HepG2 (cell line): ENCODE measurements at regions not wholly inside any gene's neighbourhood (a gene's known extent, or its start where the extent isn't known, plus 50 kb on each side); places are given as distances from the start of the nearest gene placed in this dataset.

Experiments
- ATAC-seq: fragments of 200-7000 bp; cut with Tn5 transposase; 3 replicates; pipeline ENCODE4 v1.9.1; 2020; ENCODE audit warnings: mild to moderate bottlenecking, moderate library complexity
- BruUV-seq: library from RNA; stranded (reverse); fragments of 400-500 nt; replicated peaks from 2 replicates; lab custom pipeline; 2021; lab: Mats Ljungman, UMichigan
- CTCF ChIA-PET: fragments of 300-600 bp; formaldehyde crosslinking; extraction: SDS; loops from one replicate; lab custom pipeline; 2021; ENCODE audit warnings: low total read pairs, inconsistent platforms, low intra/inter-chr PET ratio; lab: Yijun Ruan, JAX
- POLR2A ChIA-PET: fragments of 350-600 bp; sonication (Branson Sonifier 250); formaldehyde crosslinking; loops from one replicate; lab custom pipeline; 2020; ENCODE audit warnings: antibody characterized with exemption, inconsistent platforms; lab: Yijun Ruan, JAX
- DNase-seq: peaks from one replicate; pipeline ENCODE4 v3.0.0-alpha.2; 2015; ENCODE audit warnings: low spot score
- FAIRE-seq: peaks from 3 replicates; lab custom pipeline; 2011; peaks lifted over from hg19 to GRCh38; lab: Jason Lieb, UNC
- H2AFZ ChIP-seq: one replicate; pipeline ENCODE4 v1.6.1; 2011; ENCODE audit warnings: low read length, inconsistent platforms
- H3K27ac ChIP-seq: fragments of 300-600 bp; 3 replicates; pipeline ENCODE4 v1.8.0; 2011; ENCODE audit warnings: mixed run types, mild to moderate bottlenecking, mixed read lengths, low read length, inconsistent platforms; ENCODE audit not compliant: insufficient read depth; ENCODE audit errors: extremely low read length
- H3K27me3 ChIP-seq, 2 experiments: fragments of 200-600 bp in 1 of 2; 2 replicates in 1 of 2; 3 replicates in 1 of 2; pipeline versions ENCODE4 v1.6.0 to v1.8.0; 2011; ENCODE audit warnings: low read length in 2 of 2, mild to moderate bottlenecking in 2 of 2, moderate library complexity in 2 of 2, inconsistent platforms in 1 of 2; ENCODE audit not compliant: insufficient read depth in 2 of 2, control insufficient read depth in 1 of 2
- H3K36me3 ChIP-seq, 2 experiments: fragments of 200-600 bp in 1 of 2; replicated peaks in 1 of 2; 2 replicates in 1 of 2; 3 replicates in 1 of 2; pipeline versions ENCODE4 v1.5.1 to v1.8.0; 2011; ENCODE audit warnings: low read length in 2 of 2, inconsistent platforms in 1 of 2; ENCODE audit not compliant: insufficient read depth in 2 of 2, control insufficient read depth in 1 of 2
- H3K4me1 ChIP-seq: 2 replicates; pipeline ENCODE4 v1.5.1; 2012; ENCODE audit warnings: low read length, inconsistent platforms; ENCODE audit not compliant: insufficient read depth
- H3K4me2 ChIP-seq: 2 replicates; pipeline ENCODE4 v1.6.0; 2011; ENCODE audit warnings: low read depth, low read length, inconsistent platforms
- H3K4me3 ChIP-seq, 3 experiments: fragments of 200-600 bp in 1 of 3; sonication (generic), shearing (Covaris generic) in 1 of 3; replicated peaks in 1 of 3; 2 replicates each; pipeline ENCODE4 v1.5.1; 2011 to 2016; ENCODE audit warnings: low read length in 3 of 3, inconsistent platforms in 2 of 3, low read depth in 2 of 3, mild to moderate bottlenecking in 2 of 3, control low read depth in 1 of 3, mixed read lengths in 1 of 3; ENCODE audit not compliant: insufficient read depth in 1 of 3
- H3K79me2 ChIP-seq: one replicate; pipeline ENCODE4 v1.6.1; 2011; ENCODE audit warnings: low read length, inconsistent platforms; ENCODE audit not compliant: insufficient read depth
- H3K9ac ChIP-seq: 2 replicates; pipeline ENCODE4 v1.6.0; 2011; ENCODE audit warnings: mild to moderate bottlenecking, low read depth, low read length, inconsistent platforms; ENCODE audit not compliant: insufficient read depth
- H3K9me3 ChIP-seq: 2 replicates; pipeline ENCODE4 v1.5.1; 2012; ENCODE audit warnings: mild to moderate bottlenecking, low read length
- H4K20me1 ChIP-seq: 2 replicates; pipeline ENCODE4 v1.6.0; 2011; ENCODE audit warnings: inconsistent platforms, mild to moderate bottlenecking, low read length, moderate library complexity; ENCODE audit not compliant: insufficient read depth
- BRF2 ChIP-seq: sonication (generic); formaldehyde crosslinking; IDR thresholded peaks from 2 replicates; pipeline ENCODE4 v1.8.1; 2022; ENCODE audit warnings: mild to moderate bottlenecking, missing genetic modification reagents
- MNT ChIP-seq: fragments of 450-650 bp; IDR thresholded peaks from 2 replicates; pipeline ENCODE4 v1.6.1; 2016
- PAWR ChIP-seq: sonication (generic); formaldehyde crosslinking; IDR thresholded peaks from 2 replicates; pipeline ENCODE4 v1.4.0; 2020; ENCODE audit warnings: missing genetic modification reagents, mild to moderate bottlenecking, borderline replicate concordance
- ZMYM4 ChIP-seq: sonication (generic); formaldehyde crosslinking; IDR thresholded peaks from 2 replicates; pipeline ENCODE4 v1.8.1; 2023; ENCODE audit warnings: mild to moderate bottlenecking, missing genetic modification reagents
- ZNF142 ChIP-seq: sonication (generic); formaldehyde crosslinking; IDR thresholded peaks from 2 replicates; pipeline ENCODE4 v1.4.0; 2020; ENCODE audit warnings: missing genetic modification reagents
- ZNF251 ChIP-seq: sonication (generic); formaldehyde crosslinking; IDR thresholded peaks from 2 replicates; pipeline ENCODE4 v1.9.0; 2021; ENCODE audit warnings: mild to moderate bottlenecking, missing genetic modification reagents
- ZNF639 ChIP-seq: conservative IDR thresholded peaks from 2 replicates; pipeline ENCODE4 v1.6.1; 2018; ENCODE audit warnings: missing genetic modification reagents
- WGBS: methylation state at CpG from one replicate; pipeline ENCODE4 v1.1.6; 2017; ENCODE audit warnings: low lambda C conversion rate; 5-methylcytosine and 5-hydroxymethylcytosine counted together
- in situ Hi-C: cut with HindIII; loops from 2 replicates; pipeline ENCODE4 v1.10.0; 2017; ENCODE audit warnings: low pct_unique_long_range_greater_than_20kb; ENCODE audit not compliant: extremely low pct_ligation_motif_present
- intact Hi-C: fragments of 100-400 bp; cut with micrococcal nuclease; formaldehyde crosslinking; loops from one replicate; pipeline ENCODE4 v1.10.0; 2022; ENCODE audit not compliant: unreplicated experiment

- TF ChIP-seq ZMYM4 (CRISPR knock-in tag) (no peak), PAWR (CRISPR knock-in tag) (no peak), ZNF251 (no peak), ZNF639 (no peak), BRF2 (CRISPR knock-in tag) (no peak), MNT (peak; percentile 53; the same call in 1 of the 2 replicates), ZNF142 (no peak)
- TF ChIP-seq, all 625 proteins: peak for 1
- ATAC-seq (no peak), DNase-seq (no peak), FAIRE-seq (no peak)
- intact Hi-C loops = no loop called here
- POLR2A ChIA-PET = no interaction called here
- Histone ChIP-seq H3K9ac (no peak overlapping the region), H3K4me1 (no peaks in the 10 kb centered on the region), H4K20me1 (no peaks in the 10 kb centered on the region), H3K9me3 (peaks cover 28% of the 10 kb centered on the region), H3K4me3 (no peak overlapping the region), H3K79me2 (no peaks in the 10 kb centered on the region), H2AFZ (no peak overlapping the region), H3K36me3 (no peaks in the 10 kb centered on the region), H3K27ac (no peak overlapping the region), H3K4me2 (no peak overlapping the region), H3K27me3 (no peaks in the 10 kb centered on the region)
- CTCF ChIA-PET = no interaction called here
- in situ Hi-C loops = no loop called here
- 5% methylated on average over 5 of the region's 5 CpGs for WGBS
- BruUV-seq = no TSS peak
These were observed 273.3 kb downstream of the RPL10L start for GRCh38 chr14:46378248-46378647.
